LNCAP (cell line): ENCODE measurements at regions not wholly inside any gene's neighbourhood (a gene's known extent, or its start where the extent isn't known, plus 50 kb on each side); places are given as distances from the start of the nearest gene placed in this dataset.

Source experiments
- TF ChIP-seq, protein P1 (sequence below): fragments of 450-650 bp; IDR thresholded peaks from 2 replicates; pipeline ENCODE4 v1.5.1; 2017; ENCODE audit warnings: mild to moderate bottlenecking

DNA sequence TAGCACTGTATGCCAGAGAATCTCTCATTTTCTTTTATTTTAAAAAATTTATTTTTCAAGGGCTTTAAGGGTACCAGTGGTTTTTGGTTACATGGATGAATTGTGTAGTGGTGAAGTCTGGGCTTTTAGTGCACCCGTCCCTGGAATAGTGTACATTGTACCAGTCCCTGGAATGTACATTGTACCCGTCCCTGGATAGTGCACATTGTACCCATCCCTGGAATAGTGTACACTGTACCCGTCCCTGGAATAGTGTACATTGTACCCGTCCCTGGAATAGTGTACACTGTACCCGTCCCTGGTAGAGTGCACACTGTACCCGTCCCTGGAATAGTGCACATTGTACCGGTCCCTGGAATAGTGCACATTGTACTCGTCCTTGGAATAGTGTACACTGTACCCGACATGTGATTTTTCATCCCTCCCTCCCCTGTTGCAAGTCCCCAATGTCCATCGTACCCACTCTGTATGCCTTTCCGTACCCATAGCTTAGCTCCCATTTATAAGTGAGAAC lies 56.1 kb upstream of the HELT start:
- TF ChIP-seq, protein P1, sequence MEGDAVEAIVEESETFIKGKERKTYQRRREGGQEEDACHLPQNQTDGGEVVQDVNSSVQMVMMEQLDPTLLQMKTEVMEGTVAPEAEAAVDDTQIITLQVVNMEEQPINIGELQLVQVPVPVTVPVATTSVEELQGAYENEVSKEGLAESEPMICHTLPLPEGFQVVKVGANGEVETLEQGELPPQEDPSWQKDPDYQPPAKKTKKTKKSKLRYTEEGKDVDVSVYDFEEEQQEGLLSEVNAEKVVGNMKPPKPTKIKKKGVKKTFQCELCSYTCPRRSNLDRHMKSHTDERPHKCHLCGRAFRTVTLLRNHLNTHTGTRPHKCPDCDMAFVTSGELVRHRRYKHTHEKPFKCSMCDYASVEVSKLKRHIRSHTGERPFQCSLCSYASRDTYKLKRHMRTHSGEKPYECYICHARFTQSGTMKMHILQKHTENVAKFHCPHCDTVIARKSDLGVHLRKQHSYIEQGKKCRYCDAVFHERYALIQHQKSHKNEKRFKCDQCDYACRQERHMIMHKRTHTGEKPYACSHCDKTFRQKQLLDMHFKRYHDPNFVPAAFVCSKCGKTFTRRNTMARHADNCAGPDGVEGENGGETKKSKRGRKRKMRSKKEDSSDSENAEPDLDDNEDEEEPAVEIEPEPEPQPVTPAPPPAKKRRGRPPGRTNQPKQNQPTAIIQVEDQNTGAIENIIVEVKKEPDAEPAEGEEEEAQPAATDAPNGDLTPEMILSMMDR = no peak

DNA sequence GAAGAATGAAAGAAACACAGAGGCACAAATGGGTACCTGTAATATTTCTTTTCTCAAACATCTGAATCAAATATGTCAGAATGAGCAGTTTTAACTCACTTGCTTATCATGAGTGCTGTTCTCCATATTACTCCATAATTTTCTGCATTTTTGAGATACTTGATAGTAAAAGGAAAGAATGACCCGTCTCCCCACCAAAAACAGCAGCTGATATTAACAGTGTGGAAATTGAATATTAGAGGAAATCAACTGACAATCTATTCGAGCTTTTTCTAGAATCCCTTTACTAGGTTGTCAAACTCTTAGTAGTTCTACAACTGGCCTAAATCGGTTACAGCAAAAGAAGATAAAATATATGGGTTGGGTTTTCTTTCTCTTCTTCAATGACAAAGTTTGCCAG lies 49.9 kb upstream of the HELT start:
- TF ChIP-seq, protein P1 = no peak
